Right atrium auricular region (tissue), 2 donors: ENCODE measurements at regions not wholly inside any gene's neighbourhood (a gene's known extent, or its start where the extent isn't known, plus 50 kb on each side); places are given as distances from the start of the nearest gene placed in this dataset.

Source experiments
- DNase-seq: peaks from one replicate; pipeline ENCODE4 v3.0.0-alpha.2; 2019; ENCODE audit warnings: low spot score
- H3K27ac ChIP-seq, 2 donors: fragments of 200-600 bp; sonication (generic); 1 replicate in 1 of 2; 2 replicates in 1 of 2; pipeline ENCODE4 v1.5.1; 2016 to 2019
- H3K27me3 ChIP-seq, 2 donors: fragments of 200-600 bp; sonication (generic); one replicate each; pipeline versions ENCODE4 v1.5.1 to v1.6.0; 2017 to 2019
- H3K36me3 ChIP-seq: fragments of 200-600 bp; sonication (generic); one replicate; pipeline ENCODE4 v1.5.1; 2016
- H3K4me1 ChIP-seq, 2 donors: fragments of 200-600 bp; sonication (generic); one replicate each; pipeline versions ENCODE4 v1.5.1 to v1.6.0; 2017 to 2019
- H3K4me3 ChIP-seq, 2 donors: fragments of 200-600 bp; sonication (generic); 1 replicate in 1 of 2; 2 replicates in 1 of 2; pipeline ENCODE4 v1.5.1; 2017 to 2019; ENCODE audit warnings: mild to moderate bottlenecking in 1 of 2, moderate library complexity in 1 of 2
- H3K9me3 ChIP-seq, 2 donors: fragments of 200-600 bp; sonication (generic); one replicate each; pipeline ENCODE4 v1.5.1; 2019
- TF ChIP-seq, protein P1 (sequence below), 2 donors: fragments of 200-600 bp; sonication (generic); IDR thresholded peaks; one replicate each; pipeline ENCODE4 v1.5.1; 2019; ENCODE audit warnings: antibody characterized with exemption in 2 of 2

DNA sequence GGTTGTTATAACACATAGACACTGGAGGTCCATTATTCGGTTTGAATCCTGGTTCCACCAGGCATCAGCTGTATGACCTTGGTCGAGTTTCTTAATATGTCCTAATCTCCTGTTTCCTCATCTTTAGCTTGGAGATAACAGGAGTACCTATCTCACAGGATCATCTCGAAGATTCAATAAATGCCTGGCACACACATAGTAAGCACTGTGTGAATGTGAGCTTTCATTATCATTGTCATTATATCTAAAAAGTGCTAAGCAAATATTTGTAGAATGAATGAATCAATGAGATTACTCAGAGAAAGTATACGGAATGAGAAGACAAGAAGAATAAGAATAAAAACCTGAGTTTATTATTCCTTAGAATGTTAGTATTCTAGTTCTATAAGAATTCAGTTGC is 227.4 kb upstream of the CFAP20DC start:
- no peak overlapping the region for H3K27ac ChIP-seq
- no peak for DNase-seq
- TF ChIP-seq, protein P1, sequence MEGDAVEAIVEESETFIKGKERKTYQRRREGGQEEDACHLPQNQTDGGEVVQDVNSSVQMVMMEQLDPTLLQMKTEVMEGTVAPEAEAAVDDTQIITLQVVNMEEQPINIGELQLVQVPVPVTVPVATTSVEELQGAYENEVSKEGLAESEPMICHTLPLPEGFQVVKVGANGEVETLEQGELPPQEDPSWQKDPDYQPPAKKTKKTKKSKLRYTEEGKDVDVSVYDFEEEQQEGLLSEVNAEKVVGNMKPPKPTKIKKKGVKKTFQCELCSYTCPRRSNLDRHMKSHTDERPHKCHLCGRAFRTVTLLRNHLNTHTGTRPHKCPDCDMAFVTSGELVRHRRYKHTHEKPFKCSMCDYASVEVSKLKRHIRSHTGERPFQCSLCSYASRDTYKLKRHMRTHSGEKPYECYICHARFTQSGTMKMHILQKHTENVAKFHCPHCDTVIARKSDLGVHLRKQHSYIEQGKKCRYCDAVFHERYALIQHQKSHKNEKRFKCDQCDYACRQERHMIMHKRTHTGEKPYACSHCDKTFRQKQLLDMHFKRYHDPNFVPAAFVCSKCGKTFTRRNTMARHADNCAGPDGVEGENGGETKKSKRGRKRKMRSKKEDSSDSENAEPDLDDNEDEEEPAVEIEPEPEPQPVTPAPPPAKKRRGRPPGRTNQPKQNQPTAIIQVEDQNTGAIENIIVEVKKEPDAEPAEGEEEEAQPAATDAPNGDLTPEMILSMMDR (IDR thresholded peaks at IDR 0.05), result no peak

GRCh38 chr3:59273976-59274375 is 224.2 kb upstream of the CFAP20DC start:
- Histone ChIP-seq H3K9me3 (no peaks in the 10 kb centered on the region), H3K27ac (no peak overlapping the region), H3K4me1 (no peaks in the 10 kb centered on the region), H3K36me3 (no peaks in the 10 kb centered on the region), H3K4me3 (no peak overlapping the region), H3K27me3 (no peaks in the 10 kb centered on the region)
- no peak for DNase-seq
- TF ChIP-seq, protein P1 (IDR thresholded peaks at IDR 0.05), result no peak

More for the DNA sequence above, 227.4 kb upstream of the CFAP20DC start:
- Histone ChIP-seq H3K4me3 (no peak overlapping the region), H3K9me3 (no peaks in the 10 kb centered on the region), H3K27me3 (no peaks in the 10 kb centered on the region), H3K4me1 (no peaks in the 10 kb centered on the region), H3K36me3 (no peaks in the 10 kb centered on the region)

DNA sequence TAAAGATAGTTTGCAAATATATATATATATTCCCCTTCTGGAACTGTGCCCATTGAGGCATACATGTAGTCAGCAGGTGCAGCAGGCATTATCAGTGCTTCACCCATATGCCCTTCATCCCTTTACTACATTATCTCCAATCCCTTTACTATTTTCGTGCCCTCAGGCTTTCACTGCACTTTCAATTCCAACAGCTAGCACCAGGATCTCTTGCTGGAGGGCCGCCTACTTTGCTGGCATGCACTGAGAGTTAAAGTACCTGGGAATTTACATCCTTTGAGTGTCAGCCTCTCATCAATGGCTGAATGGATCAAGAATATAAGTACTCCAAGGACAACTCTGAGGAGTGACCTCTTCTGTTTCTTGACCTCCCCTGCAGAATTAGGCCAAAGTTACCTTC is 222.1 kb upstream of the CFAP20DC start:
- Histone ChIP-seq H3K4me1 (no peaks in the 10 kb centered on the region), H3K36me3 (no peaks in the 10 kb centered on the region), H3K9me3 (no peaks in the 10 kb centered on the region), H3K4me3 (no peak overlapping the region), H3K27ac (no peak overlapping the region), H3K27me3 (no peaks in the 10 kb centered on the region)
- TF ChIP-seq, protein P1 (IDR thresholded peaks at IDR 0.05), result no peak
- DNase-seq, result no peak

GRCh38 chr3:59270921-59271320 is 221.1 kb upstream of the CFAP20DC start:
- no peak for DNase-seq
- Histone ChIP-seq H3K36me3 (no peaks in the 10 kb centered on the region), H3K27me3 (no peaks in the 10 kb centered on the region), H3K4me1 (no peaks in the 10 kb centered on the region), H3K27ac (no peak overlapping the region), H3K4me3 (no peak overlapping the region), H3K9me3 (no peaks in the 10 kb centered on the region)
- TF ChIP-seq, protein P1 (IDR thresholded peaks at IDR 0.05), result no peak

DNA sequence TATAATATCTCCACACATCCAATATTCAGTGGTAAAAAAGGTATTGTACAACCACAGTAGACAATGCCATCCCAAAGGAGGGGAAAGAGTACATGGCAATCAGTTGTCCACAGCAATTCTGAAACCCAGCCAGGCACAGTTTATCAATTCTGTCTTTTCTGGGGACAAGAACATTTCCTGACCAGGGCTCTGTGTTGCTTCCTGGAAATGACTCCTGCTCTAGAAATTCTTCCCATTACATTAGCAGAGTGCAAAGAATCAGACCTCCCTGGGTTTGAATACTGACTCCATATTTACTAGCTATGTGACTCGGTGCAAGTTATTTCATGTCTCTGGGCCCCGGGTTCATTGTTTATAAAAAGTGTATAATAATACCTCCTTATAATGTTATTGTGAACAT is 220.4 kb upstream of the CFAP20DC start:
- Histone ChIP-seq H3K4me1 (no peaks in the 10 kb centered on the region), H3K36me3 (no peaks in the 10 kb centered on the region), H3K9me3 (no peaks in the 10 kb centered on the region), H3K4me3 (no peak overlapping the region), H3K27ac (no peak overlapping the region), H3K27me3 (no peaks in the 10 kb centered on the region)
- DNase-seq, result no peak
- TF ChIP-seq, protein P1 (IDR thresholded peaks at IDR 0.05), result no peak

DNA sequence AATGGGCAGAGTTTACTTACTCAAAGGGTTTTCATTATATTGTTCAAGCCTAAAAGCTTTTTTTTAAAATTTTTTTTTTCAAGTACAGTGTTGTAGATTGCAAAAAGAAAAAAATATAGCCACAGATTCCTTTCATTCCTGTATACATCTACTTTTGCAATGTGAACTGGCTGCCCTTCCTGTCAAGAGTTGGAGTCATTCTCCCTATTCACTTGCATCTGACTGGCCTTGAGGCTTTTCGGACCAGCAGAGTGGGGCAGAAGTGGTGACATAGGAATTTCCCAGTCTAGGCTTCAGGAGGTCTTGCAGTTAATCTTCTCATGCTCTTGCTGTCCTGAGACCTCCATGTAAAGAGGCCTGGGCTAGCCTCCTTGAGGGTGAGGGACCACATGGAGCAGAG is 218.3 kb upstream of the CFAP20DC start:
- TF ChIP-seq, protein P1 (IDR thresholded peaks at IDR 0.05), result no peak
- H3K27ac ChIP-seq, result no peak overlapping the region
- no peaks in the 10 kb centered on the region for H3K27me3 ChIP-seq
- H3K4me1 ChIP-seq, result no peaks in the 10 kb centered on the region
- DNase-seq, result no peak
- no peak overlapping the region for H3K4me3 ChIP-seq
- H3K9me3 ChIP-seq, result no peaks in the 10 kb centered on the region
- no peaks in the 10 kb centered on the region for H3K36me3 ChIP-seq
